OCI-M1 (cell line): ENCODE measurements at regions not wholly inside any gene's neighbourhood (a gene's known extent, or its start where the extent isn't known, plus 50 kb on each side); places are given as distances from the start of the nearest gene placed in this dataset.
"Not testable (repeated sequence)": the region's sequence is repeated elsewhere in the genome, so short reads cannot be mapped to it uniquely, and the experiment has no call there.

Source experiments
- DNase-seq: peaks from one replicate; lab custom pipeline; 2025; lab: John Stamatoyannopoulos, UW

DNA sequence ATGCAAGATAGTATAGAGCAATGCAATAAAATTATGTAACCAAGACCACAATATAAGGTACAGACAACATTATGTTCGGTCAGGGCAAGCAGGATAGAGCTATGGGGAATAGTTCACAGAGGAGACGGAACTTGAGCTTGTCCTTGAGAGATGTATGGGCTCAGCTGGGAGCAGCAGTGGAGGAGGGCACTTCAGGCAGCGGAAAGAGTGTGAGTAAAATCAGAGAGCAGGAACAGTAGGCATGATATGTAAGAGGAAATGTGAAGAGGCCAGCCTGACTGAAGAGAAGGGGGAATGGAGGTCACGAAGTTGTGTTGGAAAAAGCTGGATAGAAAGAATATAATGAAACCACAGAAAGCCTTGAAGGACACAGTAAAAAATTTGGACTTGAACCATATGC lies 217.2 kb upstream of the NOCT start:
- no peak for DNase-seq

DNA sequence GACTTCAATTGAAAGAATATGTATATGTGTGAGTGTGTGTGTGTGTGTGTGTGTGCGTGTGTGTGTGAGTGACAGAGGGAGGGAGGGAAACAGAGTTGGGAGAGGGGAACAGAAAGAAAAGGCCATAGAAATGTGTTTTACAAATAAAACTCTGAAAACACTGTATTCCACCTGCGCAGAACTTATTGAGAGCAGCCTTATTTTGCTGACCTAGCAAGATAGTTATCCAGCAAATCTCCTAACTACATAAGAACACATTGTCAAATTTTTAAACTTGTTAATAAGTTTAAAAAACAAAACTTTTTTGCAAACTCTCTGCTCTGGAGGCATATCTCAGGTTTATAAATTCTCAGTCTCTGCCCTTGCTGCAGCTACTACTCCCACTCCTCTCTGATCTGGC lies 217.9 kb upstream of the NOCT start:
- DNase-seq, result no peak

DNA sequence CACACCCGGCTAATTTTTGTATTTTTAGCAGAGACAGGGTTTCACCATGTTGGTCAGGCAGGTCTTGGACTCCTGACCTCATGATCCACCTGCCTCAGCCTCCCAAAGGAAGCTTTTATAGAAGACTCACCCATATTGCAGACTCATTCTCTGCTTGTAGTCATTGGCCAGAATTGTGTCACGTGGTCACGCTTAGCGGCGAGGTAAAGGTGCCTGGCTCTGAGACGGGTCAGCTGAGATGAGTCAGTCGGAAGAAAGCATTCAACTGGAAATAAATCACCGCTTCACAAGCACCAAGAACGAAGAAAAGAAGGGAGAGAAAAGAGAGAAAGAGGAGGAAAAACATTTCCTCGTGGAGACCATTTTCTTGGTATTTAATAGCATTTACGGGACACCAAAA lies 218.8 kb upstream of the NOCT start:
- DNase-seq, result no peak

DNA sequence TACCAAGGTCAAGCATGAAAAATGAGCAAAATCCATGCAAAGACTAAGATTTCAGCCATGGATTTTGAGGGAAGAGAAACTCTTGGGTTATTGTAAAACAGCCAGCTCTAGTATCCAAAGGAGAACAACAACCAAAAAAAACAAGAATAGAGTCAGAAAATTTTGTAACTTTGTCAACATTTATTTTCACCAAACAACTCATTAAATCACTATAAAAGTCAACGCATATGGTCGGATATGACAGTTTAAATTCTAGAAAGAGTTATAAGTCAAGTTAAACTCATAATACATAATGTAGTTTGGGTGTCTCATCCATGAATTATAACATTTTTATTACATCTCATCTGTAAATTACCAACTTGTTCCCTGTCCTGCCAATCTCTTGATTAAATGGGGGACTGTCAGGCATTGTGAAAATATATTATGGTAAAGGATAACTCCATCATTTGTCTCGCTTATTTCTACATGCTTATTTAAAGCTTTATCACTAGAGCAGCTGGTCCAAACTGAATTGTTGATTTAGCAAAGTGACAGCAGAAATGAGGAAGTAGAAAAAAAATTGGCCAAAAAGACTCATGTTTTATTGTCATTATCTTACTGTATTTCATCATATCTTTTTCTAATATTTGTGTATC lies 224.8 kb upstream of the NOCT start:
- DNase-seq, result peak; percentile 87

DNA sequence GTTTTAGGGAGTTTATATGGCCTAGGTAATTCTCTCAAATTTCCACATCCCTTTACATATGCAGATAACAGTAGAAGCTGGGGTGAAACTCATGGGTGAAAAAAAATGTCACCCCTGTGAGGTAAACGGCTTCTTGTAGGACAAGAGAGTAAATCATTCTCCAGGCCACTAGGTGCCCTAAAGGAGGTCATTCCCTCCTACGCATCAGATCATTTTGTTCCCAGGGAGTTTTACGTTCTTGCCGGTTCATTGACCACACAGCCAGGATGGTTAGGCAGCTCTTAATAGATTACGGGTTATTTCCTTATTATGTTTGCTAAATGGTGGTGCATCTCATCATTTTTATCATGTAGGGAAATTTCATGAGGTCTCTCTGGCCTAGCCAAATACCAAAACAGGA lies 225.8 kb upstream of the NOCT start:
- no peak for DNase-seq

DNA sequence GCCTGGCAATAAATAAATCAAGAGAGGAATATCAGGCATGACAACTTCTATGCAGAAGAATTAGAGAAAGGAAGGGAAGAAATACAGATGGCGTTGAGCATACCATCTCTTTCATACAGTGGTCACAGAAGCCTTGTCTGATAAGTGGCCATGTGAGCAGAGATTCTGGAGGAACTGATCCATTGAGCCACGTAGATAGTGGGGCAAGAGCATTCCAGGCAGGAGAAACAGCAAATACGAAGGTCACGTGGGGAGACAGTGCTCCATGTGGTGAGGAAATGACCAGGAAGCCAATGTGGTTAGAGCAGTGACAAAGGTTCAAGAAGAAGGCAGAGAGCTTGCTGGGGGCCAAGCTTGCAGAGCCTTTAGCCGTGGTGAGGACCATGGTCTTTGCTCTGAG lies 226.7 kb upstream of the NOCT start:
- DNase-seq, result no peak

DNA sequence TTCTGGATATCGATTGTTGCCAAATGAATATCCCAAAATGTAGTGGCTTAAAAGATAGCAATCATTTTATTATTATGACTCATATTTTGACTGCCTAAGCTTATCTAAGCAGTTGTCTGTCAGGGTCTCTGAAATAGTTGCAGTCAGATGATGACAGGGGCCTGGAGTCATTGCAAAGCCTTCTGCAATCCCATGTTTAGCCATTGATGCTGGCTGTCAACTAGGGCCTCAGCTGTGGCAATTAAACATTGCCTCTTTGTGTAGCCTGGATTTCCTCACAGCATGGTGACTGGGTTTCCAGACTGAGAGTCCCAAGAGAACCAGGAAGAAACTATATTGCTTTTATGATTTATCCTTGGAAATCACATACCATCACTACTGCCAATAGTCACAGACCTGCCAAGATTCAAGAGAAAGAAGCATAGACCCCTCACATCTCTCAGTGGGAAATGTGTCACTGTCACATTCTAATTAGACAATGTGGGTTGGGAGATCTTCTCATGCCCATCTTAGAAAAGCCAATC lies 227.3 kb upstream of the NOCT start:
- DNase-seq, result peak; percentile 39

DNA sequence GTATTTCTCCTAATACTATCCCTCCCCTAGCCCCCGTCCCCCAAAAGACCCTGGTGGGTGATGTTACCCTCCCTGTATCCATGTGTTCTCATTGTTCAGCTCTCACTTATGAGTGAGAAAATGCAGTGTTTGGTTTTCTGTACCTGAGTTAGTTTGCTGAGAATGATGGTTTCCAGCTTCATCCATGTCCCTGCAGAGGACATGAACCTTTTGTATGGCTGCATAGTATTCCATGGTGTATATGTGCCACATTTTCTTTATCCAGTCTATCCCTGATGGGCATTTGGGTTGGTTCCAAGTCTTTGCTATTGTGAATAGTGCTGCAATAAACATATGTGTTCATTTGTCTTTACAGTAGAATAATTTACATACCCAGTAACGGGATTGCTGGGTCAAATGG lies 235.8 kb upstream of the NOCT start:
- DNase-seq, result not testable (repeated sequence)

DNA sequence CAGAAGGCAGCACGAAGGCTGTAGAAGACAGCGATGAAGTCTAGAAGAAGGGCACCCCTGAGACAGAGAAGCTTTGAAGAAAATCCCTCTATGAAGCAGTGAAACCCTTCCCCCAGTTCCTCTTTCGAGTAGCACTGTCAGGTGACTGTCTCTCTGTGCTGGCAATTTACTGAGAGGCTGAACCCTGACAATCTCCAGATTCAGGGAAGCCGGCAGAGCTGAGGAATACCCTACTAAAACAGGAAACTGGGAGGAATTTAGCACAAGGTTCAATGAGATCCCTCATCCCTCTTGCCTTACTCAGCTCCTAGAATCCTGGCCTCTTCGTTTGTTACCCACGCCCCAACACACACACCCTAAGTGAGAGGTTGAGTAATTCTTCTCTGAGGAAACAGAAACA lies 239.7 kb upstream of the NOCT start:
- peak; percentile 91 for DNase-seq

DNA sequence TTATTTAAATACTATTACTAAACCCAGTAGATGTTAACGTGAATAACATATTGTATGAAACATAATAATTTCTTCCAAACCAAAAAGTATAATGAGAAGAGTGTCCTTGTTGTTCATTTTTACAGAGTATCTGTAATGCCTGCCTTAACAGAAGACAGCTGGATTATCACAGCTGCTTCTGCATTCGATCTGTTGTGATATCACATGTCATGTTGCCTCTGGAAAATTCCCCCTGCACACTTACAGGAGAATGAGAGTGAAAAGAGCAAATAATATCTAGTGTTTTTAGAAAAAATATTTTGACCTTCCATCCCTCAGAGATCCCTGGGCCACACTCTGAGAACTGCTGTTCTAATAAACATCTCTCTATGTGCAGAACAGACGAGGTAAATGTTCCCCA lies 240.1 kb upstream of the NOCT start:
- DNase-seq, result peak; percentile 83

DNA sequence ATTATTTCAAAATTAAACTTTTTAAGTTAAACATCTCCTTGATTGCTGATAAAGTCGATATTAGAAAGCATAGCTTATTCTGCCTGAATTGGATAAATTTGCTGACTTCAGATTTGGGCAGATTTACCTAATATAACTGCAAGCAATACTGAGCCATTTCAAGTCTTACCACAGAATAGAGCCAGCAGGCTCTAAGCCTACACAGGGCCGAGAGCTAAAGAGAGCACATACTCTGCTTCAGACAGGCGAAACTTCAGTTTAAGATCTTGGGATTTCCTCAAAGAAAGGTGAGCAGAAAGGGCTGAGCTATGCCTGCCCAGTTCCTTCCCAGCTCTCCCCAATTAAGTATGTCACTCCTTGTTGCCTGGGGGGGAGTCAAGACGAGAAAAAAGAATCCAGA lies 240.6 kb upstream of the NOCT start:
- peak; percentile 74 for DNase-seq

DNA sequence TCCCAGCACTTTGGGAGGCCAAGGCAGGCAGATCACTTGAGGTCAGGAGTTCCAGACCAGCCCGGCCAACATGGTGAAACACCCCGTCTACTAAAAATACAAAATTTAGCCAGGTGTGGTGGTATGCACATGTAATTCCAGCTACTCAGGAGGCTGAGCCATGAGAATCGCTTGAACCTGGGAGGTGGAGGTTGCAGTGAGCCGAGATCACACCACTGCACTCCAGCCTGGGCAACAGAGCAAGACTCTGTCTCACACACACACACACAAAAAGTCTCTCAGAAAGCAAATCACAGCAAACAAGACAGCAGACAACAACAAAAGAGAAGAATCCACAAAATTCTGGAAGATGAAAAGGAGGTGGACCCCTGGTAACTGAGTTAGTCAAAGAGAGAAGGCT lies 241.5 kb upstream of the NOCT start:
- DNase-seq, result not testable (repeated sequence)

DNA sequence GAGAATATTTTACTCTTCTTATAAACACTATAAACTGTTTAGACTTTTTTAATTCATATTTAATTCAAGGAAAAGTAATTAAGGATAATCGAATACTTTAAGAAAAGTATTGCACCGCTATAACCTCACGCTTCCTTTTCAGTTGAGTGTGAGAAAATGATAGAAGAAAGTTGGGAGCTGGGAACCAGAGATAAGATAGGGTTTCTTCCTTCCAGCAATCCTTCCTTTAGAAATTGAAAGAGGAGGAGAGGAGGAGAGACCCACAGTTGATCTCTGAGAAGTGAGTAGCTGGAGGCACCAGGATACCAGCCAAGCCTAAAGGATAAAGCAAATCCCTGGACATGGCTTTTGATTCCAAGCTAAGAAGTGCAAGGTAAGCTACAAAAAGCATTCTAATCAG lies 242.3 kb upstream of the NOCT start:
- peak; percentile 88 for DNase-seq

DNA sequence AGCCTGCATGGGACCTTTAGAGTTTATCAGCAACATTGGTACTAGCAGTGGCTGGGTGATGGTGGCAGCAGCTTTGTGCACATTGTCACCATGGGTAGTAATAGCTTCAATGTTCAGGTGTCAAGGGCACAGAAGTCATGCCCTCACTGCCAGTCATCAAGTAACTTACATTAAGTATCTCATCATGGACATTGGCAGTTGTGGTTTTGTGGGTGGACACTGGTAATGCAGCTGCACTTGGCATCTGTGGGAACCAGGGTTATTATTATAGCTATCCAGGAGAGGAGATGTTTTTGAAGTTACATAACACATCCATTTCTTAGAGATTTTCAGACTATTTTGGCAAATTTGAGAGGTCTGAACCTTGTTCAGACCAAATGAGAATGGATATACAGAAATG lies 243.2 kb upstream of the NOCT start:
- peak; percentile 49 for DNase-seq

DNA sequence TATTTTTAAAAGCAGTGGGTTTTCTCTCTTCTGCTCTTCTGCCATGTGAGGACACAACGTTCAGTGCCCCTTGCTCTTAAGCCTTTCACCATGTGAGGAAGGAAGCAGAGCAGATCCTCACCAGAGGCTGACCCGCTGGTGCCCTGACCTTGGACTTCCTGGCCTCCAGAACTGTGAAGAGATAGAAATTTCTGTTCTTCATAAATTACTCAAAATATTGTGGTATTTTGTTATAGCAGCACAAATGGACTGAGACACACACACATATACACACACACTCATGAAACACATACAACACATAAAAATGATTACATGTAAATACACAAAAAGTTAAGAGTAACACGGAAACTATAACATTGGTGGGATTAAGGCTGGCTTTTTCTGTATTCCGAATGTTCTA lies 244.8 kb upstream of the NOCT start:
- DNase-seq, result no peak

DNA sequence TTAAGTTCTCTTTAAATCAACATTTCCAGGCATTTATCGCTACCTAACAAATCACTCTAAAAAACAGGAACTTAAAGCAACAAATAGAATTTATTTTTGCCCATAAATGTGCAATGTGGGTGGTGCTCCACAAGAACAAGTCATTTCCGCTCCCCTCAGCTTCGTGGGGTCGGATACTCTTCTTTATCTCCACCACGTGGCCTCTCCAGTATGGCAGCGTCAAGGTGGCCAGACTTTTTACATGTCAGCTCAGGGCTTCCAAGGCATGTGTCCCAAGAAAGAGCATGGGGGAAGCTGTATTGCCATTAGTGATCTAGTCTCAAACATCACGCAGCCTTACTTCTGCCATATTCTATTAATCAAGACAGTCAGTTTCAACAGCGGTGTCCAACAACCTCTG lies 249.2 kb upstream of the NOCT start:
- no peak for DNase-seq

DNA sequence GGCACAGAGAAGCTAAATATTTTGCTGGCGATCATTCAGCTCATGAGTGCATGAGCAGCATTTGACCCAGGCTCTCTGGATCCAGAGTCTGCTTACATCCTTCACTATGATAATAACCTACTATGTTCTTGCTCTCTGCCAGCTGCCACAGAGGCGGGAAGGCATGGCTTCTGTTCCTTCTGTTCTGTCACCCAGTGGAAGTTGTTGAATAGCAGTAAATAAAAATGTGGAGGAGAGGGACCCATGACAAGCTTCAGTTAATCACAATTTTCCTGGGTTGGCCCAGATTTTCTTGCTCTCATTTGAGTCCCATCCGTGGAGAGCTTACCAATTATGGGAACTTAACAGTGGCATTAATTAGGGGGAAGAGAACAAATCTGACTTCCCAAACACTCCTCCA lies 250.1 kb upstream of the NOCT start:
- no peak for DNase-seq

DNA sequence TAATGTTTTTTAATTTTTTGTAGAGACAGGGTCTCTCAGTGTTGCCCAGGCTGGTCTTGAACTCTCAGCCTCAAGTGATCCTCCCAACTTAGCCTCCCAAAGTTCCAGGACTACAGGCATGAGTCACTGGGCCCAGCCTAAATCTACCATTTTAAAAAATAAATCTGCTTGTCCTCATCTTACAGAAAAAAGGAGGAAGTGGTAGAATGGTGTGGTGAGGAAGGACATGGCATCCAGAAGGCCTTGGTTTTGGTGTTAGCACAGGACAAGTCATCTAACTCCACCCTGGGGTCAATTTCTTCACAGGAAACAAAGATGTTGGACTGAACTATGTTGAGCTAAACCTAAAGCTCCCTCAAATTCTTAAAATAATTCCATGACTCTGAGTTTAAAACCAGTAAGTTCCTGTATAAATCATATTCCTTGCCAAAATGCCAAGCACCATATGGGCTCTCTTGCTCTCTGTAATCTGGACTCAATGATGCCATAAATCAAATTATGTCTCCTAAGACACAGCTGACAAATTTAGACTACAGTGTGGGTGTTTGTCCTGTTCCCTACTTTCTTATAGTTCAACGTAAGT lies 253.9 kb upstream of the NOCT start:
- DNase-seq, result peak; percentile 69

DNA sequence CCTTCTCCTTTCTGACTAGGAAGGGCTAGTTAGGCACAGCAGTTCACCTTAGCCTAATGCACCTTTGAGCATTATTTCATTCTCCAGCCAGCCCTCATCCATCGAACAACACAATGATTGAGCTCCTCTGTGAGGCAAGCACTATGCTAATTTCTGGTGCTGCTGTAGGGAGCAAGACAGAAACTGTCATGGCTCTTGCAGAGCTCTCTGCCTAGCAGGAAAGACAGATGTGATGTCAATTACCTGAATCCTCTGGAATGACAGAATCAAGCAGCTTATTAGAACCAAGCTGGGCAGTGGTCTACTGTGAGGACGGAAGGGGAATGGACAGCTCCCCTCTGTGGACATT lies 256.1 kb upstream of the NOCT start:
- DNase-seq, result no peak

DNA sequence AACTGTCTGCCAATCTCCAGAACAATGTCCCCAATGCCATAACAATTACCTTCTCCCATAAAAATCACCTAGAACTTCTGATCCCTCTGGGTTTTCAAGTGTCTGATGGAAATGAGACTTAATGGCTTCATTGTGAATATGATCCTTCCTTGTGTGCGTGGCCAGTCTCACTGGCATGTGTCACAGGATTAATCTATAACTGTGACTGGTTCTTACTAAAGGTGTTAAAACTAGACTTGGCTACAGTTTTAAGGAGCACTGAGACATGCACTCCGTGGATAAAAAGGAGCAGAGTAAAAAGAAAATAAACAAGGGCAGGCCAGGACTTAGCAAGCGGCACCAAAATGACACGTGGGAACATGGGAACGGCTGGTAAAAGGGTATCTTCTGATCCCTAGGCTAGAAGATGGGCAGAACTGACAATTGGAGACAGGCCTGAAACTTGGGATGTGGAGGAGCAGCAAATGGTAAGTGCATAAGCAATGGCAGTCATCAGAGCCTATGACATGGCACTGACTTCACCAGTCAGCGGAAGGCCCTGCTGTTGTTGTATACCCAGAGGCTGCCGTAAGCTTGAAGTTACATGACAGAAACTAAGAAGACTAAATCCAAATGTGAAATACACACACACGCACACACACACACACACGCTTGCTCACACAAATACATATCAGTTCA lies 256.6 kb upstream of the NOCT start:
- no peak for DNase-seq

DNA sequence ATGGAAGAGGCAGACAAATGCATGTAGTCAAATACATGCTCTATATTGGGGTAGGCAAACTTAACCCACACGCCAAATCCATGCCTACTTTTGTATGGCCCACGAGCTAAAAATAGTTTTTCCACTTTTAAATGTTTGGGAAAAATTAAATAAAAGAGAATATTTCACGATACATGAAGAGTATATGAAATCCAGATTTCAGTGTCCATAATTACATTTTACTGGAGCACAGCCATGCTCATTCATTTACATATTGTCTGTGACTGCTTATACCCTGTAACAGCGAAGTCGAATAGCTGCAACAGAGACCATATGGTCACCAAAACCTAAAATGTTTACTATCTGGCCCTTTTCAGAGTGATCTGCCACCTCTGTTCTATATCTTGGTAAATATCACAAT lies 257.4 kb upstream of the NOCT start:
- DNase-seq, result no peak

DNA sequence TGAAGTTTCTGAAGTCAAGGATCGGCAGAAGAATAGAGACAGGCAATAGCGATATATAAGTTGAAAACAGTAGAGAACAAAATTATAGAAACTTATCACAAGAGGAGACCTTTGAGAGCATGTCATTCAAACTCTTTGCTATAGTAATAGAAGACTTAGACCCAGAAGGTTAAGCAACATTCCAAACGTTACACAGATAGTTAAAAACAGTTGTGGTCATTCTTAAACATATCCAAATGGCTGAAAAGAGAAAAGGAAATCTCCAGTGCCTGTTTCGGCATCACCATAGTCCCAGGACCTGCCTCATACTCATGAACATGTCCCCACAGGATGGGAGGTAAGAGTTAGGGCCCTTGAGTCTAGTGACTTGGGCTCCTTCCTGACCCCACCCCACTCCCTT lies 258.1 kb upstream of the NOCT start:
- no peak for DNase-seq

DNA sequence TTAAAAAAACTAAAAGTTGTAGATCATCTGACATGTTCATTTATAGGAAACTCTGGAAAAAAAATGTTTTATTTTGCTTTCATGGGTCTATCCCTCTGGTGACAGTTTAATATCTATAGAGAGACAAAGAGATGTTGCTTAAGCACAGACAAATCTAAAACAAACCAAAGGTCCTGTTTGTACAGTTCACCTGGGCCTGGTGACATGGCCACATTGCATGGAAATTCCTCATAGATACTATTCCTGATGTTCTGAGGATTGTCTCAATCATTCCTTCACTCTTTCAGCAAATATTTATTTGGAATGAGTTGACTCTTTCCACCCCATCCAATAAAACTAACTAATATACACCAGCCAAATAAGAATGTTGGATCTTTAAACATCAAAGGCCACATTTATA lies 259.1 kb upstream of the NOCT start:
- DNase-seq, result no peak

DNA sequence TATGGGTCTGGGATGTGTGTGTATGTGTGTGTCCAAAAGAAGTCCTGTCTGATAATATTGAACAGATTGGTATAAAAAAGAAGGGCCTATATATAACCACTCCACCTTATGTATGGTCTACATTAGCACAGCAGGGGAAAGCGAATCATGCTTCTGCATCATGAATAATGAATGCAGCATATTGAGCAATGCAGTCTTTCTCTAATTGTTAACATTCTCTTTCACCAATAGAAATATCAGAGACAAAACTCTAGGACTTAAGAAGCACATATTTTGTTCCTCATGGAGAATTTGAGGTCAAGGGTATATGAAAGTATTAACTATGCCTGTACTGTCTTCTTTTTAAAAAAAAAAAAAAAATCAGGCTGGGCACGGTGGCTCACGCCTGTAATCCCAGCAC lies 264.3 kb upstream of the NOCT start:
- no peak for DNase-seq
